Limb (tissue), 2 donors: ENCODE measurements at regions not wholly inside any gene's neighbourhood (a gene's known extent, or its start where the extent isn't known, plus 50 kb on each side); places are given as distances from the start of the nearest gene placed in this dataset.
"Not testable (repeated sequence)": the region's sequence is repeated elsewhere in the genome, so short reads cannot be mapped to it uniquely, and the experiment has no call there.

ENCODE experiments used
- DNase-seq, 2 donors: peaks; one replicate each; pipeline ENCODE4 v3.0.0-alpha.2; 2016; ENCODE audit errors: extremely low spot score in 2 of 2

DNA sequence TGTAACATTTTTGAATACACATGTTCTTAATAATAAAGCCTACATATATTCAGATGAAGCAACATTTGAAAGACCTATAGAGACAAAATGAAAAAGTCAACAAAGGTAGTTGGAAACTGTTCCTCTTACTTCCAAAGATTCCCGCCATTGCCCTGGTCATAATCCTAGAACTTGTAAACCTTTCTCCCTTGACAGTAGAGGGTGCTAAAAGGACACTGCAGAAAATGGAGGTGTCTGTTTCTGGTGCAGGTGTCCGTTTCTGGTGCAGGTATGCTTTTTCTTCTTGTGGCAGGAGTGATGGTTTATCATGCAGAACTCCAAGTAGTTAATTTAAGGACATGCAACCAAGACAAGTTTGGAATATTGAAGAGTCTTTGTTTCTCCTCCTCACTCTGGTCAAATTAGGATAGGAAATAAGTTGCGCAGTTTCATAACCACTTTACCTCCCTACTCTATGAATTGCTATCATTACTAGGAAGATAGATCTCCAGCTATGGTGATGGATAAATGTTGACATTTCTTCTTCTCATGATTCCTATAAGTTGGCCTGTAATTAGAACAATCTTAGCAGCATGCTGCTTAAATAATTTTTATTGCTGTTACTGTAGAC lies 56.0 kb upstream of the FAM174A start:
- no peak for DNase-seq

DNA sequence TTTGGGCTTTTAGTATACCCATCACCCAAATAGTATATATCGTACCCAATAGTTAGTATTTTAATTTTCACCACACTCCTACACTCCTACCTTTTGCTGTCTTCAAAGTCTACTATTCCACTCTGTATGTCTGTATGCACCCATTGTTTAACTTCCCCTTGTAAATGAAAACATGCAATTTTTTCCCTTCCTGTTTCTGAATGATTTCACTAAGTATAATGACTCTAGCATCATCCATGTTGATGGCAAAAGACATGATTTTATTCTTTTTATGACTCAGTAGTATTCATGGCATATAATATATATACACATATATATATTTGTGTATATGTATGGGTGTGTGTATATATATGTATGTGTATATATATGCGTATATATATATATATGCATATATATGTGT lies 63.1 kb upstream of the FAM174A start:
- no peak for DNase-seq

DNA sequence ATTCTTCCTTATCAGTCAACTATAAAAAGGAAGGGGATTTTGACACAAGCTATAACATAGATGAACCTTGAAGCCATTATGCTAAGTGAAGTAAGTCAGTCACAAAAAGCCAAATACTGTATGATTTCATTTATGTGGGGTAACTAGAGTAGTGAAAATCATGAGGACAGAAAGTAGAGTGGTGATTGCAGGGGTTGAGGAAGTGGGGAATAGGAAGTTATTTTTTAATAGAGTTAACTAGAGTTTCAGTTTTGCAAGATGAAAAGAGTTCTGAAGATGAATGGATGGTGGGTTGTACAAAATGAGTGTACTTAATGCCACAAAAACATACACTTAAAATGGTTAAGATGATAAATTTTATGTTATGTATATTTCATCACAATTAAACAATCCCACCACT lies 65.4 kb upstream of the FAM174A start:
- no peak for DNase-seq

DNA sequence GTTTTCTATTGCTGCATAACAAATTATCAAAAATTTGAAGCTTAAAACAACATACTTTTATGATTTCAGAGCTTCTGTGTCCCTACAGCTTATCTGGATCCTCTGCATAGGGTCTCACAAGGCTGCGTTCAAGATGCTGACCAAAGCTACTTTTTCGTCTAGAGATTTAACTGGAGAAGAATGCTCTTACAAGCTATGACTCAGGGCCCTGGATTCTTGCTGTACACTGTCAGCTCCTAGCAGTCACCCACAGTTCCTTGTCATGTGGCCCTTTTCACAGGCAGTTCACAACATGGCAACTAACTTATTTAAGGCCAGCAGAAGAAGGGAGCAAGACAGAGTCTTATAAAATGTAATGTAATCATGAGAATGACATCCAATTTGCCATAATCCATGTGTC lies 70.8 kb upstream of the FAM174A start:
- no peak for DNase-seq

DNA sequence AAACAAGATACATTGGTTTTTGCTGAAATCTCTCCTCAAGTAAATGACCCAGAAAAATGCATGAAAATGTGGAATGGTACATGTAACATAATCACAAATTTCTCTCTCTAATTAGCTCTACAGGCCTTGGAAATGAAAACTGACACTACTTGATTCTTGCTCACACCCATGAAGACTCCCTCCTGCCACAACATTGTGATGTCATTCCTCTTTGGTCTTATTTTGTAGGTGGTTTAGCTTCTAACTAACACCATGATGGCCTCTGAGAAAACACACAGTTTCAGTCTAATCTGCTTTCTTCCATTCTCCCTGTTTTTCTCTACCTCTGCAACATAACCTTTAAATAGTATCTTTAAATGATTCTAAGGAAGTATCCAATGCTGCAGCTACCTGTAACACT lies 78.6 kb upstream of the FAM174A start:
- DNase-seq: no peak

DNA sequence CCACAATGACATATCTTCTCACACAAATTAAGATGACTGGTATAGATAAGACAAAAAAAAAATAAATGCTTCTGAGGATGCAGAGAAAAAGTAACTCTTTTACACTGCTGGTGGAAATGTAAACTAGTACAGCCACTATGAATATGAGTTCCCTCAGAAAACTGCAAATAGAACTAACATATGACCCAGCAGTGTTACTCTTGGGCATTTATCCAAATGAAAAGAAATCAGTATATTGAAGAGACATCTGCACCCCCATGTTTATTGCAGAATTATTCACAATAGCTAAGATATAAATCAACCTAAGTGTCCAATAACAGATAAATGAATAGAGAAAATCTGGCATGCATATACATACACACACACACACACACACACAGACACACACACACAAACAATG lies 83.0 kb upstream of the FAM174A start:
- no peak for DNase-seq

DNA sequence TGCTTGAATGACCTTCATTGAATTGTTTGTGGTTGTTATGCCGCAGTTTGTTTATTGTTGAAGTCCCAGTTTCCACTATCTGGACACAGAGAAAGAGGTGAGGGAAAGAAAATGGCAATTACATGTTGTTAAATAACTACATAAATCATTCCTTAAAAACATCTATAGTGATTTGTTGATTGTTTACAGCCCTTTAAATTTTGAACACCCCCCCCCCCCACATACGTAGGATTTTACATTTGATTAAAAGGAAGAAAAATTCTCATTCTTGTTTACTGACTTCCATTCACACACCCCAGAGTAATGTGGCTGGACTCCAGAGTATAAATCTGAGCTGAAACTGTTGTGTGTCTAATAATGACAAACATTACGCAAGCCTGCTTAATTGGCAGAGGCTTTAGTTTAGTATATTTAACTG lies 87.1 kb upstream of the FAM174A start:
- DNase-seq: no peak

DNA sequence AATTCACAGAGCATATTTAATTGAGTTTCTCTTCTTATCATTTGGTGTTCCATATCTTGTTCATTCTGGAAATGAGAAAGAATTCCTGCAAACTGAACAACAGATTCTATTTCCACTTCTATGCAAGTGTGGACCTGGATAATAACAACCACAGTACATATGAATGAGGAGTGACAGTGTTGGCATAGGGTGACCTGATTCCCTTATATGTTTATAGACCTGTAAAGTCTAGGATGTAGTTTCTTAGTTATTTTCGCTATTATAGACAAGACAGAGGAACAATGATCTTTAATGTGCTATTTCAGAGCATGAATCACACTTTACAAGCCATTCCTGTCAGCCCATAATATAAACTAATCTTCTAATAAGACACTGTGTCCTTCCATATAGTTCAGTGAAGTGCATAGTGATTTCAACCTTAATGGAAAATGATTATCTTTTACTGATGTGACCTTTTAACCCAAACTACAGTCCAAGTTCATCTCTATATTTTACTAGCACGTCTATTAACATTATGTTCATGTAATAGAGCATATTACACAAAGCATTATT lies 88.2 kb upstream of the FAM174A start:
- DNase-seq: no peak

DNA sequence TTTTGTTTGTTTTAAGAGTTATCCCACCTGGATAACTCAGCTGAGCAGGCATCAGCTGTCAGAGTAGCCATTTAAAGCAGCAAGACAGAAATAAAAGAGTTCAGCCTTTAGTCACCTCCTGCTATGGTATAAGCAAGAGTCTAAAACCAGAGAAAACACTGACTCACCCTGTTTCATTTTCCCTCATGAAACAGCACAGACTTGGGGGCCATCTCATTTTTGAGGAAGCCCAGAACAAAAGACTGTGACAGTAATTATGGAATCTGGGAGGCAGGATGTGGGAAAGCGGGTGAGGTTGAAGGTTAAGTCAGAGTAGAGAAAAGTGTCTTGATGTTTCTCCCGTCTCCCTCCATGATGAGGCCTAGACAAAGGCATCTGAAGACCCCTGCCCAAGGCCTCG lies 90.2 kb upstream of the FAM174A start:
- DNase-seq: no peak

DNA sequence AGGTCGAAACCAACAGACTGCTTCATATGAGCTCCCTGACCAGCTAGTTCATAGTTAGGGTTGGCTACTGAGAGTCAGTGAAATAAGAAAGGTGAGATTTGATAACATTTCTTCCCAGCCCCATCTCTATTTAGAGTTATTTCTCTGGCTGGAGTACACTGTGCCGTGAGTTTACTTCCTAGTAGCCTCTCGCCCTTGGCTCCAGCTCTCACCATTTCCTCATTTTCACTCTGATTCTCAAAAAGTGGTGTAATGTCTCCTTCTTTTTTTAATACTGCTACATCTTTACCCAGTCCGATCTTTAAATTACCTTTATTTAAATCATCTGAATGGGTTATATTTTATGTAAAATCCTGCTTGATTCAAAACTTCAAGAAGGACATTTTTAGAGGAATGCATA lies 100.4 kb upstream of the FAM174A start:
- no peak for DNase-seq

DNA sequence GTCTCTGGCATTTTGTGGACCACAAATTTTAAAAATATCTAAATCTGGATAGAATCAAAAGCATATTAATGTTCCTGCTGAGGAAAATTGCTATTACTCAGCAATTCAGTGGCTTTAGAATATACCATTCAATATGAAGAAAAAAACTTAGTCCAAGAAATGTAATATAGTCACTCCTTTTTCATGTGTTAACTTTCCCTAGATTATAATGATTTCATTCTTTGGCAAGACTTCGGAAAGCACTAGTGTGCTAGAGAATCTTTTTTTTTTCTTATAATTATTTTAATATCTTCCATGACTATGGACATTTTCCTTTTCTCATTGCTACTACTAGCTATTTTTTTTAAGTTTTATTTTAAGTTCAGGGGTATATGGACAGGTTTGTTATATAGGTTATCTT lies 102.4 kb upstream of the FAM174A start:
- no peak for DNase-seq

DNA sequence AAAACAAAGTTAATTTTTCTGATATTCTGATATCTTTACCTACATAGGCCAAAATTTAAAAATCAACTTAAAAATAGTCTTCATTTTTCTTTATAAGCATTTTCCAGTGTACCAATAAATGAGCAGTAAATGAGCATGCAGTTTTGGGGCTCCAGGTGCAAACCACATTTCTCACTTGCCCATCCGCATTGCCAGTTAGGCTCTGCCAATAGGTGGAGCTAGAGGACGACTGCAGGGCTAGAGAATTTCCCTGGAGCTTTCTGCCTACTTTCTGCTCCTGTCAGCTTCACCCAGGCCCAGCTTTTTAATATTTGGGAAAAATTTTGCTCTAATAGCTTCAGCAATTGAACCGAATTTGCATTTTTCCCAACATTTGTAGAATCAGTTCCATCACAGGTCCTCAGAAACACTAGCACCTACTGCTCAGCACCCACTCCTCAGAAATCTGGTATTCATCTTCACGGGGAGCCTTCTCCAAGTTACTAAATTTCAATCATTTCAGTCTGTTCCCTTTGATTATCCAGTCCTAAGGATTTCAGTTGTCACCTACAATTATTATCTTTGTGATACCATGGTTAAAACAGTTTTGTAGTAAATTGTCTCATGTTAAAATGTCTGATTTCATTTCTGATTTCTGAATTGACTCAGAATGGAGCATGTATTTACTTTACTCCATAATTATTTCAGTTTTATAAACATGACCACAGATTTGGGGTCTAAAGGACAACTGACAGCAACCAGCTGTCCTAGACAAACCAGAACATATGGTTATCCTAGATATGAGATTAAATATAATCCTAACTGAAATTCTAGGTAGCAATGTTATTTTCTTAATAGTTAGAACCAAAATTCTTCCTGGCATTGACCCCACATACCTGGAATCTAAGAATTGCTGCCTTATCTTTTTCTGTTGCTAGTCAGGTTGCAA lies 104.6 kb upstream of the FAM174A start:
- no peak for DNase-seq

DNA sequence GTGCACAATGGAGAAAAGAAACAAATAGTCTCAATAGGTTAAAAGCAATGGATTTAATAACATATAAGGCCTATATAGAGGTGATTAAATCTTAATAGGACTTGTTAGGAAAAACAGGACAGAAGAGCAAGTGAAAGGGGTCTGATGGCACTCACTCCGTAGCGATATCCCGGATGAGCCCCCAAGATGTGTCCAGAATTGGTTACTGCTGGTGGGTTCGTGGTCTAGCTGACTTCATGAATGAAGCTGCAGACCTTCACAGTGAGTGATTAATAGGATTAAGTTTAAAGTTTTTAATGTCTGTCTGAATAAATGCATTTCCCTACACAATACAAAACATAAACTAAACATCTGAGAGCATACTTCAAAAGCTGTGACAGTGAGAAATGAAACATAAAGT lies 110.4 kb upstream of the FAM174A start:
- DNase-seq: no peak

DNA sequence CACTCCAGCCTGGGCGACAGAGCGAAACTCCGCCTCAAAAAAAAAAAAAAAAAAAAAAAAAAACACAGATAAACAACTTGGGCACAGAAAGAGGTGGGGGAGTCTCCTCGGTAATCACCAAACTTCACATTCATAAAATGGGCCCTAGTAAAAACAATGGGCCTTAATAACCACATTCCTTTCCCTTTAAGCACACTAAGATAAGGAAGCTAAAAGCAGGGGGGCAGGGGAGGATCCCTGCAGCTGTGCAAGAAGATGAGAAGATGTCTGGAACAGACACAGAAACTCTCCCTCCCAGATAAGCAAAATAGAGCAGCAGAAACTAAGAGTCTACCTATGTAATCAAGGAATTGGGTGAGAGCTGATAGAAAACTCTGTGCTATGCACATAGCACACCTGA lies 111.2 kb upstream of the FAM174A start:
- DNase-seq: no peak

DNA sequence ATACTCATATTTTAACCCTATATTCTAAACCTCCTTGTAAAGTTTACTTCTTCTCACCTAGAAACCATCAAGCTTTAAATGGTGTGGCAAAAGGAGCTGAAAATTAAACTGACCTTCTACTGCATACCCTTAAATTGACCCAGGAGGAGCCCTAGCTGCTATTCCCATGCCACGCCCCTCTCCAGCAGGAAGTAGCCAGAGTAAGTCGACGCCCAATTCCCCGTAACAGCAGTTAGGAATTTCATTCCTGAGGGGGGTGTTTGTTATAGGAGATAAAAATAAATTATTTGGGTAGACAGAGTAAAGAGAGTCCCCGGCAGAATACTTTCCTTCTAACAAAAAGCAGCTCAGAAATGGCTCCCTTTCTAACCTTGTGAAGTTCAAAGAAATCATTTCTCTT lies 111.8 kb upstream of the FAM174A start:
- no peak for DNase-seq

DNA sequence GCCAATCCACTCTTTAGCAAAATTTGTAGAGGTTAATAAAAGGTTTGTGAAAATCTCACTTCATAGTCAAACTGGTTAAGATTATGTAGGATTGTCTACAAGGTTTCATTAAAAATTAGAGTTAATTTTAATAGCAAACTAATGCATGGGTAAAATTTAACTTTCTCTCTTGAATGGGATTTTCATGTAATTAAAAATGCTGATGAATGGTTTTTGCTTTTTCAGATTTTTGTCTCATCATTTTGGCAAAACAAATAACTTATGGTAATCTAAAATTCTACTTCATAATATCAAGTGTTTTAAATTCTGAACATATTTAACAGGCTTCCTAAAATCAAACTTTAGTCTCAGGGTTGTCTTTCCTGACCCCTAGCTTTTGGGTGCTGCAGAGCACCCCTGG lies 113.8 kb upstream of the FAM174A start:
- no peak for DNase-seq

DNA sequence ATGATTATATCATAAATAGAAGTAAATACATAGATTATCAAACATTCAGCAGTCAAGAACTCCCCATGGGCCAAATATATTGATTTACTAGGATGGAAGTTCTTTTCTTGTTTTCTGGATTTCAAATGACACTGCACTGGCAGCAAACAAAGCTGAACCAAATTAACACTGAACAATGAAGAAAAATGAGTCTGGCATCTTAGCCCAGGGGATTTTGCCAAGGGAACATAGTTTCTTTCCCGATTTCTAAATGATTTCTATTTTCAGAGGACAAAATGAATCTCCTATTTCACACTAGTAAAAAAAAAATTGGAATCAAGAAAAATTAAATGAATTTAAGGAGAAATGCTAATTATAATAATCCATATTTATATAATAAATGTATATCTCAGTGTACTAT lies 116.9 kb upstream of the FAM174A start:
- DNase-seq: no peak

DNA sequence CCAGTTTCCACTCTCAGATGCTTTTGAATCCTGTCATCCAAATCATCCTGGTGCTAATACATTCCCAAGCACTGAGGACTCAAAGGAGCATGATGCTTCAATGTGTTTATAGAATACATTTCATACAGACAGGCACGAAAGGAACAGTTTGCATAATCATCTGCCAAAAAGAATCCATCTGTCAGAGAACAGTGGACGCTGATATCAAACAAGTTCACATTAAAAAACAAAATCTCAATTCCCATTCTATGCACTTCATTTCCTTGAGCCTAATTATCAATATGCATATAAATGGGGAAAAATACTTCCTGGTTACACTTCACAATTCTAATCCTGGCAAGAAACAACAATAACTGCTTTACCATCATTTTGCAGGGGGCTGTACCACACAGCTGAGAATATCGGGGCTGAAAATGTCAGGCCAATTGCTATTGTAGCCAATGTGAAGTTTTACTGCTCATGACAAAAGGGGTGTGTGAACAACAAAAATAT lies 125.5 kb upstream of the FAM174A start:
- no peak for DNase-seq

DNA sequence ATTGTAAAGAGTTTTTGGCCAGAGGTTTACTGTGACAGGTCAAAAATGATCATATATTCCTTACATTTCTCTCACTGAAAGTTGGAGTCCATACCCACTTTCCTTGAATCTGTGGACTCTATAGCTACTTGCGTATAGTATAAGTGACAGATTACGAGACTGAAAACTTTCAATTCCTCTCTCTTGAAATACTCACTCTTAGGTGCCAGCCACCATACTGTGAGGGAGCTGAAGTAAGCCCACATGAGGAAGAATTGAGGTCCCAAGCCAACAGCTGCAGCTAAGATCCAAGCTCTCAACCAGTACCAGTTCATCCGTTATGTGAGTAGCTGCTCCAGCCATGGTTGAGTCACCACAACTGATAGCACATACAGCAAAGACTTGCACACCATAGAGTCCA lies 128.1 kb upstream of the FAM174A start:
- DNase-seq: no peak

DNA sequence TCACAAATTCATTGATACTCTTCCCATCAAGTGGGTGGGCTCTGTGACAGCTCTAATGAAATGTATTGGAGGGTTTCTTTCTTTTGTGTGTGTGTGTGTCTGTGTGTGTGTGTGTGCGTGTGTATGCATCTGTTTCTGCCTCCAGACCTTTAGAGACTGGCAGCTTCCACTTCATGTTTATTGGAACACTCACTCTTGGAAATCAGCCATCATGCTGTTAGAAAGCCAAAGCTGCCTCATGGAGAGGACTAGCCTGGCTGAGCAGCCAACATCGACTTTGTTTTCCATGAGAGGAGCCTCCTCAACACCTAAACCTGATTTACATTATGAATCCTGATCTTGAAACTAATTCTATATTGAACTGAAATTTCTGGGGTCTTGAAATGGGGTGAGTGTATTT lies 128.5 kb upstream of the FAM174A start:
- no peak for DNase-seq

DNA sequence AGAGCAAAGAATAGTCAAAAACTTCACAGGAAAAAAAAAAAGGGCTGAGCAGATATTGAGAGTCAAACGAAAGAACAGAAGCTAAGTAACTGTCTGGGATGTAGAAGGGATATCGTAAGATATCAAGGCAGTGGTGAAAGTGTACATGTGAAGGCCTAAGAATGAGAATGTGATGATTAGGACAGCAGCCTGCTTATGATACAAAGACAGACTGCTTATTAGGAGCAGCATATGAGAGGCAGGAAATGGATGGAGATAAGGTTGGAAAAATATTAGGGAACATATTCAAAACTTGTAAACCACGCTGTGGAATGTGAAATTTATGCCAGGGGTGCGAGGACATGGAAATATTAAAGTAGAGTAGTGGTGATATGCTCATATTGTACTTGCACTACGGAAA lies 133.1 kb upstream of the FAM174A start:
- no peak for DNase-seq

DNA sequence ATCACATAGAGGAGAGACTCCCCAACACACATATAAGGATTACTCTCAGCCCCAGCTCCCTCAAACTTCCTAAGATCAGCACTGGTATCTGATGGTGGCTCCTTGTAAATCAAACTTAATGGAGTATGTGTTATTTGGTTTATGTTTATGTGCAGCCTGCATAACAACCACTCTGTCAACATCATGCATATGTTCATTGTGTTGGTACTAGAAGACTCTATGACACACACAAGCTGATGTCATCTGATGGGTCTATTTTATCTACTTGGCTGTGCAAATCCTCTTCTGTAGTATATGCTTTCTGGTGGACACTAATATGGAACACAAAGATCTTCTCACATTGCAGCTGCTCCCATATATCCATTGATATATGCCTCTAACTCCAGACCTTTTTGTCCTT lies 134.0 kb upstream of the FAM174A start:
- no peak for DNase-seq

DNA sequence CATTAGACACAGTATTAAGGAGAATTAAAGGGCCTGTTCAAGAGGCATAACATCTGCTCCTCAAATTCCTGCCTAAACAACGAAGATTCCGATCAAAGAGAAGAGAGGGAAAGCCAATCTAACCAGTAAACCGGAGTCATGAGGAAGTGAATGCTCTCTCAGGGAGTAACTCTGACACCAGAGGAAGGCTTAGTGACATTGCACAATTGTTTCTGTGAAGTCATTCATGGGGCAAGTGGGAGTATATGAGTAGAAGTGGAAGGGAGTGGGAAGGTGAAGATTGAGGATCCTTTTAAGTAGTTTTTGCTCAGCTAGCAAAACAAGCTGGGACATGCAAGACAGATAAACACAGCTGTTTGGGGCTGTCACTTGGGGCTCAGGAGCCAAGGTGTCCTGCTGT lies 136.4 kb upstream of the FAM174A start:
- DNase-seq: not testable (repeated sequence)
